SHP77 (cell line): ENCODE measurements at regions not wholly inside any gene's neighbourhood (a gene's known extent, or its start where the extent isn't known, plus 50 kb on each side); places are given as distances from the start of the nearest gene placed in this dataset.
A peak's percentile ranks its signal among the peaks of the same experiment; 100 is the strongest.

ENCODE experiments used
- DNase-seq, 2 experiments: peaks; one replicate each; lab custom pipeline; 2025; lab: John Stamatoyannopoulos, UW

DNA sequence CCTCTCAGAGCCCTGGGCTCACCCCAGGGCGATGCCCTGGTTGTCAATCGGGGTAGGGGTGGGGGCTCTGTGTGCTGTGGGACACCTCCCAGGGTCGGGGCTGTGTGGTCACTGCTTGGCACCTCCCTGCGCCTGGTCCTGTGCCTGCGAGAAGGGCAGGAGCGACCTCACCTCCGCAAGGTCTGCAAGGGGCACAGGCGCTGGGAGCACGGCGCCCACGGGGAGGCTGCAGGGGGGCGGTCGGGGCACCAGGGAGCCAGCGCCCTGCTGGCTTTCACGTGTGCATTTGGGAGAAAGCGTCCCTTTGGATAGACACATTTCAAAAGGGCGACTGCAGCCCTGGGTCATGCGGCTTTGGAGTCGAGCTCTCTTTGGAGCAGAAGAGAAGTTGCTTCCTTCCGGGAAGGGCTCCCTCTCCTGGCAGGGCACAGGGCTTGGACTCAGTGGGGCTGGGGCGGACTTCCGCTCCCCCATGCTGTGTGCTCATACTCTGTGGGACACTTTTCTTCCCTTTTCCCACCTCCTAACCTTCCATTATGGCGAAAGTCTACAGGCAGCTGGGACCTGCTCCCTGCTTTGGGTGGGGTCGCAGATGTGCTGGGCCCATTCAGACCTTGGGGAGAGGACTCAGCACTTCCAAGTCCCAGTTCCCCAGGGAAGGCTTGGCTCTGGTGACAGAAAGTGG lies 52.9 kb upstream of the SLC28A3 start:
- no peak for DNase-seq

DNA sequence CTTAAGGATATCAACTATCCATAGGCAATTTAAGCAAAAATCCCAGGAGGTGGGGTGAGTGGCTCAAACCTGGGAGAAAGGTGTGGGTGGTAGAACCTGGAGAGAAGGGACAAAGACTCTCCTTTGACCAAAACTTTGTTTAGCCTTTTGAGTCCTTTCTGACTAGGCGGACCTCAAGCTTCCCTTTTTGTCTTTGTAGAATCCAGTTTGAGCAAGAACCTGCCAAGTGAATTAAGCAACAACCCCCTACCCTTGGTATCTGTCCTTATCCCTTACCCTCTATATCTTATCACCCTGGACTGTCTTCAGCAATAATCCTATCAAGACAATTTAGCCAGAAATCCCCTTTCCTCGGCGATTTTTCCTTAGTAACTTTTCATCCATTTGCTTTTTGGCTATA lies 53.5 kb upstream of the SLC28A3 start:
- no peak for DNase-seq

DNA sequence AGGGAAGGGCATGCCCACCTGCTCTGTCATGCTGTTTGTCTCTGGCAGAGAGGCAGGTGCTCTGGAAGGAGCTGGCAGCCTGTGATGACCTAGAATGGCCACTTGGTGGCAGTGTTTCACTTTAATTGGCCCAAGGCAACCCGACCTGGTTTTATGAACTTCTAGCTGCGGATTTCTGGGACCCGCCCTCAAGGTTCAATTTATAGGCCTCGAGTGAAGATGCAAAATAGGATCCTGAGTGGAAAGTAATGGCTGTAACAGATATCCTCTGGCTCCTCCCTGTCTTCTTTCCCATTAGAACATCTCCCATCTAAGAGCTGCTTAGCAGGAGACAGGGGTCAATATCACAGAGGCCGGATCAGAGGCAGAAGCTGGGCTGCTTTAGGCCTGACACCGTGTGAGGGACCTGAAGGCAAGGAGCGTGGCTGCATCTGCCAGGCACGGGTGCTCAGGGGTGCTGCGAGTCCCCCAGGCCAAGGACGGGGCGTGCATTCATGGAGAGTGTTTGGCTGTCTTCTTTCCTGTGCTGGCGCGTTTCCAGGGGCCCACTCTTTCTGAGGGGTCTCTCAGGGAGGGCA lies 56.7 kb upstream of the SLC28A3 start:
- peak; percentile 16 to 32 for DNase-seq

DNA sequence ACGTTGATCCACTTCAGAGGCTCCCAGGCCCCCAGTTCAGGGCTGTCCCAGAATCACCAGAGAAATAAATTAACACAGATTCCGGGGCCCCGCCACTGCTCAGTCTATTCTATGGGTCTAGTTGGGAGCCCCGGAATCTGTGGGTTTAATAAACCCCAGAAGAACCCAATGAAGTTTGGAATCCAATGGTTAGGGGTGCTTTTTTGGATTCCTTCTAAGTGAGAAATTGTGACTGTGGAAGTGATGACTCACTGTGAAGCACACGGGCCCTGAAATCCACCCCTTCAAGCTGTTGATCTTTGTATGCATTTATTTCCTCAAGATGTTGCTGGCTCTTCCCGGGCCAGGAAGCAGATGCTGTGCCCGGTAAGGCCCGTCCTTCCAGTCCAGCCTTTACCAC lies 57.3 kb upstream of the SLC28A3 start:
- no peak for DNase-seq

DNA sequence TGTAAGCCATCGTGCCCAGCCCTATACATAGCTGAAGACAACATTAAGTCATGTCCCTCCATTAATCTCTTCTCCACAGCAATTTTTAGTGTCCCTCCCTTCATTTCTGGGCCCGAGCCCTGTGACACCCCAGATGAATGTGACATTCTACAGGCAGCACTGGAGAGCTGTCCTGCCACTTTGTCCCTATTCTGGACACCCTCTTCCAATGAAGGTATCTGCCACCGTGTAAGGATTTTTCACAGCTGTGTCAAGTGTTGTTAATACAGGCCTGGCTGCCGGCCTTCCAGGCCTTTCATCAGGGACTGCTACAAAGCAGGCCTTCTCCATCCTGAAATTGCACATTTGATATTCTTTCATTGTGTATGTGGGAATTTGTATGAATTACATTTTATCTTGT lies 62.0 kb upstream of the SLC28A3 start:
- DNase-seq: no peak

DNA sequence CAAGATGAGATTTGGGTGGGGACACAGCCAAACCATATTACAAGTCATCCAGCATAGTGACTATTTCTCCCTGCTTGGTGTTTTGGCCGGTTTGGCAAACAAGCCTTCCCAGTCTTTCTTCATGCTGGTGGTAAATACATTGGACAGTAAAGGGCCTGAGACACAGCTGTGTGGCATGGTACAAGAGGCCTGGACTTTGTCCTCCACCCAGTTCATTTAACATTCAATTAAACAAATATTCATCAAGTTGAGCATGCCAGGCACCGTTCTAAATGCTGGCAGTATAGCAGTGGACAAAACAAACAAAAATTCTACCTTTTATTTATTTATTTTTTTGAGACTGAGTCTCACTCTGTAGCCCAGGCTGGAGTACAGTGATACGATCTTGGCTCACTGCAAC lies 62.7 kb upstream of the SLC28A3 start:
- no peak for DNase-seq

DNA sequence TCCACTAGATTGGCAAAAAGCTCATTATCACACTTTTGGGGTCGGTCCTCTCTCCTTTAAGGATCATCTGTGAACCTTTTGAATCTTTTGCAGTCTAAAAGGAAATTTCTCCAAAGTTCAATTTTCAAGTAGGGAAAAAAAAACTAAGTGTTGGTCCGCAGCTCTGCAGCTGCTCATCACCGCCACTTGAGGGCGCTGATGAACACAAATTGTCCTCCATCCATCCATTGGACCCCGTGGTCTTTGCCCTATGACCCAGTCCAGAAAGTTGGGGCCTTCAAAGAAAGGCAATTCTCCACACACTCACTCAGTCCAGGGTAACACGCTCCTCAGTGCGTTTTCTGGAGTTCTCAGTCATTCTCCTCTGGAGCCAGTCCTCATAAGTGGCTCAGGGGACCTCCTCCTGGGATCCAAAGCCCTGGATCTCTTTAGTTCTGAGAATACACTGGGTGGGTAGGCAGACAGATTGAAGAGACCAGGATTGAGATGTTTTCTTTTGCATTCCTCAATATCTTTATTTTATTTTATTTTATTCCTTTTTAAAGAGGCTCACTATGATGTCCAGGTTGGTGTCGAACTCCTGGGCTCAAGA lies 63.6 kb upstream of the SLC28A3 start:
- no peak for DNase-seq

DNA sequence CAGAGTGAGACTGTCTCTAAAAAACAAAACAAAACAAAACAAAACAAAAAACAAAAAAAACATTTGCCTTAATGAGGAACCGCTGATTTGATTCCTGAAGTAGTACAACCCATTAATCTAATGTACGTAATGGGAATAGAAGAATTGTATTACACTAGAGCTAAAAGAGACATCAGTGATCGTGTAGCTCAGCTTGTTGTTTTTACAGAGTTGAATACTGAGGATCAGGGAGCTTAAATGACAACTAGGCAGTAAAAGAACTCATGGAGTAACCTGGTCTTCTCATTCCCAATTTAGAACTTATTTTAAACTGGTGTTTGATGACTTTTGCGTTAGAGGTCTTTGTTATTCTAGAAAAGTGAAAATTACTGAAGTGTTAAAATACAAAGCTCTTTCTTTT lies 65.1 kb upstream of the SLC28A3 start:
- DNase-seq: no peak

DNA sequence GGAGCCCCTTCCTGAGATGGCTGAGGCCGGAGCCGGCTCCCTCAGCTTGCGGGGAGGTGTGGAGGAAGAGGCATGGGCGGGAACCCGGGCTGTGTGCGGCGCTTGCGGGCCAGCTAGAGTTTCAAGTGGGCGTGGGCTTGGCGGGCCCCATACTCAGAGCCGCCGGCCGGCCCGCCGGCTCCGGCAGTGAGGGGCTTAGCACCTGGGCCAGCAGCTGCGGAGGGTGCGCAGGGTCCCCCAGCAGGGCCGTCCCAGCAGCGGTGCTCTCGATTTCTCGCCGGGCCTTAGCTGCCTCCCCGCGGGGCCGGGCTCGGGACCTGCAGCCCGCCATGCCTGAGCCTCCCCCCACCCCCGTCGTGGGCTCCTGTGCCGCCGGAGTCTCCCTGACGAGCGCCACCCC lies 67.9 kb upstream of the SLC28A3 start:
- no peak for DNase-seq

DNA sequence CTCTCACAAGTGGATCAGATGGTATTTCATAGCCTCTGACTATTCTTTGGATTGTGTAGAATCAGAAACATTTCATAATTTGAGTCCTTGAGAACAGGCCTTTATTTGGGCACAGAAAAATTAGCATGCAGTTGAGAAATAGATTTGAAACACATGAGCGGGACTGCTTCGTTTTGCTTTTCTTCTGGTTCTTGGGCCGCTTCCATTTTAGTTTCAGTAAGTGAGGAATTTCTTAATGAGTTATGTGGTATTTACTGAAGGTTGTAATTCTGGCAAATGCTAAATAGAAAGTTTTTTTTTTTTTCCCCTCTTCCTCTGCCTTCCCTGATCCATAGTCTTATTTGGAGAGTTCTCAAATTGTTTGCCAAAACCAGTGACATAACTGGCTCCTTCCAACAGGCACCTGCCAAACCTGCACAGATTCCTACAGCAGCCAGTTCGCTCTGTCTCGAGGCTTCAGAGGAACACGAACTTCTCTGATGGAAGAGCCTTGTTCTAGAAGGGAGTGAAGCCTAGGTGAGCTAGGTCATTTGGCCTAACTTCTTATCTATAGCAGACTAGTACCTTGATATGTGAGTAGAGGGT lies 71.2 kb upstream of the SLC28A3 start:
- DNase-seq: no peak

DNA sequence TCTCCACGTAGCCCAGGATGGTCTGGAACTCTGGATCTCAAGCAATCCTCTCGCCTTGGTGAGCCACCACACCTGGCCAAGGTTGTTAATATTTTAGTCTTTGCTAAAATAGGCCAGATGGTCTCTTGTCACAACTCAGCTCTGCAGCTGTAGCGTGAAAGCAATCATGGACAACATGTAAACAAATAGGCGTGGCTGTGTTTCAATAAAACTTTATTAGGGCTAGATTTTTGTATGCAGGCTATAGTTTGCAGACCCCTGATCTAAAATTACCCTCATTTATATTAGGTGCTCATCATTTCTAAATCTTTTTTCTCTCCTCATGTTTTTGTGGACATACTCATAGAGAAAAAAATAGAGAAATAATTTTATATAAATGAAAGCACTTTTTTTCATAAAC lies 72.1 kb upstream of the SLC28A3 start:
- no peak for DNase-seq

DNA sequence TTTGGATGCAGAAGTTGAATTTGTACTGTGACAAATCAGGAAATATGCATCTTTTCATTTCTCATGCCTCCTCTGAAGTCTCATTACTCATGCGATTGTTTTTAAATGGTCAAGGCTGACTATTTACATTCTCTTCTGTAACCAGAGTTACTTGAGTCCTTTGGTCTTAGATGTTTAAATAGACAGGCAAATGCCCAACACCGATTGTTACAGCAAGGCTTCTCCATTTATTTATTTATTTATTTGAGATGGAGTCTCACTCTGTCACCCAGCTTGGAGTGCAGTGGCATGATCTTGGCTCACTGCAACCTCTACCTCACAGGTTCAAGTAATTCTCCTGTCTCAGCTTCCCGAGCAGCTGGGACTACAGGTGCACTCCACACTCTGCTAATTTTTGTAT lies 72.7 kb upstream of the SLC28A3 start:
- no peak for DNase-seq

DNA sequence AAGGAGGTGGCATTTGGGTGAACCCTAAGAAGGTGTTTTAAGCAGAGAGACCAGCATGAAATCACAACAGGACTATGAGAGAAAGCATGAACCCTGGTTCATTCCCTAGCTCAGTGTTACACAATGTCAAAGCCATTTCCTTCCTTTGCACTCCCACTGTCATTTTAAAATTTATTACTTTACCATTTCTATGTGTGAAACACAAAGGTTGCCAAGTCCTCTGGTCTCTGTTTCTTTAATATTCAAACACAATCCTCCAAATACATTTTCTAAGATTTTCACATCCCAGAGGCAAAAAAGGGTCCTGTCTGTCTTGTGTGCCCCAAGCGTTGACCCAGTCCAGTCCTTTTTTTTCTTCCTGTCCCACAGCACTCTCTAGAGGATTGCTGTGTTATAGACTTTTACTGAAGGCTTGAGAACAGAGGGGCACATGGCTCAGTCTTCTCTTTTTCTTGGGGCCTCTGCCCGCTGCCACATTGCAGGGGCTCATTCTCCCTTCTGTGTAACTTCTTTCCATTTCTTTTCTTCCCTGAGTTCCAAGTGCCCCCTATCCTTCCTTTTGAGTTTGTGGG lies 78.6 kb upstream of the SLC28A3 start:
- DNase-seq: no peak

DNA sequence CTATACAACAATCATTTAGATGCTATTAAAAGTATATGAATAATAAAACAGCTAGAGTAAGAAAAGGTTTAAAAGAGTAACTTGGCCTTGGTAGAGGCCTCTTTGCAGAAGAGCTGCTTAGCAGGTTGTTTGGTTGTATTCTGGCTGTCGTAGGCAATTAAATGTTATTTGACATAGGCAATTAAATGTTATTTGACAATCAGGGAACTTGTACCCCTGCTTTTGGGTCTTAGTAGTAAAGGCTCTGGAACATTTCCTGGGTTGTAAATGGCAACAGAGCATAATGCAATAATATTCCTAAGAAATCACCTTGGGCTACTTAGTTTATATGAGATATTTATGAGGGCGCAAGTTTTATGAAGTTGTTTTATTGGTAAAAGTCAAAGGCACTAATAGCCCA lies 84.4 kb upstream of the SLC28A3 start:
- DNase-seq: no peak

DNA sequence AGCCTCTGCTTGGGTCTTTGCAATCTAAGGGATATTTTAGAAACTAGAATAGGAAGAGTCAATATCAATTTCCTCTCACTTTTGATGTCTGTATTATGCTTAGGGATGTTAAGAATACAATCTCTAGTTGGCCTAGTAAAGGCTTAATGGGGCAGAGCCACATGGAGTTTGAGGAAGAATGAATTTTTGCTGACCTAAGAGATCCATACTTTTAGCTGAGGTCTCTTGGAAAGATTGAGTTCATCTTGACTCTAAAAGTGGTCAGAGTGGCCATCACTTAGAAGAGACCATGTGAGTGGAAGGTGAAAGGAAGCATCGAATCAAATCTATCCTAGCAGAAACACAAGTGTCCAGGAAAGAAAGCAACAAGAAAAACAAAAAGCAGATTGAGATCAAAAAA lies 92.2 kb upstream of the SLC28A3 start:
- no peak for DNase-seq

DNA sequence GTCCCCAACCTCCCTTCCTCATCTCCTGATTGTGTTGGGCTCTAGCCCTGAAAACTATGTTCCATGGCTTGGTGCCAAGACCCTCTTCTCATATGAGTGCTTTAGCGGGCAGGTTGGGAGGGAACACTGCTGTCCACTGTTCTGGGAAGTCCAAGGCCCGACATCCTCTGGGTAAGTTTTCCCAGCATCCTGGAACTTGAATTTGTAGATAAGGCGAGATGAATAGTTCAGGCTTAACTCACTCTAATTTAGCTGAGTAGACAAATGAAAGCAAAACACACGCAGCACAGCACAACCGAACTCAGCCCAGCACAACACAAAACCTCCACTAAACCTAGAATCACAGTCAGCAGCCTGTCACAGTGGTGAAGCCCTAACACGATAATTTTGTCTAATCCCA lies 95.3 kb upstream of the SLC28A3 start:
- DNase-seq: no peak

DNA sequence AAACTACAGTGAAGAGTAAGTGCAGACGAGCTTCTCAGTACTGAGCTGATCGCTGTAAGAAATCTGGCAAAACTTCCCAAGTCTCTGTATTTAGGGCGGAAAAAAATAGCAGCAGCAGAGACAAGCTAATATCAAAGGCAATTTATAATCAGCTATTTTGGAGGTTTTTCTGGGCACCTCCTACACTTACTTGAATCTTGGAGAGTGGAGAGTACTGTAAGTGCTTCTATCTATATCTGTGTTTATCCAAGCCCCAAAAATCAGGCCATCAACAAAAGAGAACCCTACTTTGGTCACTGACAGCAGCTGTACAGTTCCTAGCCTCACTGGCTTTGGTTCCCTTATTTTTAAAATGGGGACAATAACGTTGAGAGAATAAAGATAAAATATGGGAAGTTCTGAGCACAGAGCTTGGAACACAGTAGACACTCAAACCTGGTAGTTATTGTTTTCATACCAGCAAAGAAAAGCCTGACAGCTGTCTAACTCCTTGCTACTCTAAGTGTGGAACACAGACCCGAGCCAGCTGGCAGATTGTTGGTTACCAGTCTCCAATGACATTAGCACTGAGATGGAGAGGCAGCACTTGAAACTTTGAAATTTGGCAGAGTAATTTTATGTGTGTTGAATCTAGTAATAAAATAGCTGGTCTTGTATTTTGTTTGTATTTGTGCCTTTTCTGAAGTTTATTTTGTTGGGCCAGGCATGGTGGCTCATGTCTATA lies 96.0 kb upstream of the SLC28A3 start:
- no peak for DNase-seq

DNA sequence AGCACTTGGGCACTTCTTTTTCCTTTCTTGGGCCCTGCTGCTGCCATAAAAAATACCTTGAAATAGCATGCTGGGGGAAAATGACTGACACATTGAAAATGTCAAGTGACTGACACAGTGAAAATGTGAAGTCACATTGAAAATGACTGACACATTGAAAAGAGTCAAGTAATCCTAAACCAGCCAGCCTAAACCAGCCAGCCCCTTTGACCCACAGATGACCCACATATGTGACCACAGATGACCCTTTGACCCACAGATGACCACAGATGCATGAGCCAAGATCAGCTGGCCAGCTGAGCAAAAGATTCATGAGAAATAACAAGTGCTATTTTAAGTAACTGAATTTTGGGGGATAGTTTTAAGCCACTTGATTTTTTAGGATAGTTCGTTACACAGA lies 97.8 kb upstream of the SLC28A3 start:
- no peak for DNase-seq

DNA sequence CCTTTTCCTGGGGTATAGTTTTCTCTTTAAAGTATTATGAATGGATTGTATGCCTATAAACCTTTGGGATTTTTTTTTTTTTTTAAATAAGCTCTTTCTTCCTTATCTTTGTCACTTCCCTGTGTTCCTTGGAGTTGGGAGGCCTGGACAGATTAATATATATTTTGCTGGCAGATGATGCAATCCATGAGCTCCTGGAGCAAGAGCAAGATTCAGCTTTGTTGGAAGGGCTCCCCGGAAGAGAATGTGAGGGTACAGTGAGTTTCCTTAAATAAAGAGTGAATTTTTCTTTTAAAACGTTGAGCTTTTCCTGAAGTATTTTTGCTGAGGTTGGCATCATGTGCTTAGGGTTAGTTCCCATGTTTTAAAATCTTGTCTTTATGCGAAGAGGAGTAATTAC lies 98.7 kb upstream of the SLC28A3 start:
- no peak for DNase-seq

DNA sequence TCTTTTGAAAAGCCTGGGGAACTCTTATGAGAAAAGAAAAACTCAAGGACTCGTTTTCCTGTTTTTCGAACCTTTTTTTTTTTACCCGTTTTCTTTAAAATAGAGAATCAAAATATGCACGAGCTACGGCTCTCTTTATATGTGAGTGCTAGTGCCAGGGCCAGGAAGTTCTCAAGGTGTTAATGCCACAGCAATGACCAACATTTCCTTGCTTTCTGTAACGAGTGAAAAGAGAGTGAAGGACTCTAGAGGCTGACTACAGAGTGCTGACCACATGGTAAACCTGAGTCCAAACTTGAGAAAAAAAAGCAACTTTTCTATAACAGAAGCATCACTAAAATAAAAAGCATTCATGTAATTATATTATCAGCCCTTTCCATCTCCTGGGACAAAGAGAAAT lies 102.2 kb upstream of the SLC28A3 start:
- no peak for DNase-seq

DNA sequence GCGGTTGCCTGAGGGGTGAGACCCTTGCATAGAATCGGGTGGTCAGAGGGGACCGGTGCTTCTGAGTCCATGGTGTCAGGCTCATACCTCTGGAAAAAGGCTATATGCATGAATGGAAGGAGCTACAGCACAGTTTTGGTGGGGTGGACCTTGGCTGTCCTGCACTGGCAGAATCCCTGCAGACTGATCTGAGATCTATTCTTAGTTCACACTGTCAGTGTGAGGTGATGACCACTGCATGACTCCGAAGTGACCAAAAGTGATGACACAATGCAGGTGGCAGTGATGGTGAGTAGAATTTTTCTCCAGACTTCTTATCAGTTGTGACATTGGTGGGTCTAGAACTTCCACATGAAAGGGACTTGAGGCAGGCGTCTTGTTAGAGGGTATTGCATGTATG lies 105.2 kb upstream of the SLC28A3 start:
- no peak for DNase-seq

DNA sequence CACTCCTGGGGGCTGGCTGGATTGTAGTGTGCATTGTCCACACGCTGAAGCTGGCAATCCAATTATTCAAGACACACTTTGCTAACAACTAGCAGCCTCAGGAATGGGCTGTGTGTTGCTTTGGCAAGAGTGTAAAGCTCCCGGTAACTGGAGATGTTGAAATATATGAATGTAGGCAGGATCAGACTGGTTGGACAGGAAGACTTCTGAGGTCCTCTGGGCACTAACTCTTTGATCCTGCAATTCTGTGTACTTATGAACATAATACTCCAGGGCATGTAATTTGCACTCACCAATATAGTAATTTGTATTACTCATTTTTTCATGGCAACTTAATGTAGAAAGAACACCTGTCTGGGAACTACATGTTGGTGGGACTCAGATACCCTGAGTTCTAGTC lies 106.7 kb upstream of the SLC28A3 start:
- DNase-seq: no peak

DNA sequence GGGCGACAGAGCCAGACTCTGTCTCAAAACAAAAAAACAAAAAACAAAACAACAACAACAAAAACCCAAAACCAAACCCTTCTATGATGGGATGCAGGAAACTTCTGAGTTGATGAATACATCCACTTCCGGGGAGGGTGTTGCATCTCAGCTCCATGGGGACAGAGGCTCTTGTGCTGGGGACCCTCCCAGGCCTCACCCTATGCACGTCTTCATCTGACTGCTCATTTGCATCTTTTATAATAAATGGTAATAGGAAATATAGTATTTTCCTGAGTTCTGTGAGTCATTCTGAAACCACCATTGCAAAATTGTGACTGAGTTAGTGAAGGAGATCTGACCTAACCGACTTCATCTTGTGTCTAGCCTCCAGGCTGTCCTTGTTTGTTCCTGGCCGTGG lies 109.5 kb upstream of the SLC28A3 start:
- DNase-seq: no peak
